Fibroblast of skin of back (primary cell): ENCODE measurements at regions not wholly inside any gene's neighbourhood (a gene's known extent, or its start where the extent isn't known, plus 50 kb on each side); places are given as distances from the start of the nearest gene placed in this dataset.

ENCODE experiments used
- DNase-seq: peaks from one replicate; pipeline ENCODE4 v3.0.0-alpha.2; 2013

DNA sequence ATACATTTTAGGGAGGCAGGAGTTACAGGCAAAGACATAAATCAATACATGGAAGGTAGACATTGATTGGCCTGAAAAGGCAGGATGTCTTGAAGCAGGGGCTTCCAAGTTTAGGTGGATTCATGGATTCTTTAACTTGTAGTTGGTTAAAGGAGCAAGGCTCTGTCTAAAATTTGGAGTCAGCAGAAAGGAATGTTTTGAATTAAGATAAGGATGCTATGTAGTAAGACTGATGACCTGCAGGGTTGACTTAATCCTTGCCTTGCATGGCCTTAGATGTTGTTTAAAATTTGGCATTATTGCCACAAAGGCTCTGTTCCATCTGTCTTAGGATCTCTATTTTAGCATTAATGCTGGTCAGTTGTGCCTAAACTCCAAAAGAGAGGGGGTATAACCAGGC is 171.3 kb downstream of the C5orf15 start:
- DNase-seq = peak; percentile 75

DNA sequence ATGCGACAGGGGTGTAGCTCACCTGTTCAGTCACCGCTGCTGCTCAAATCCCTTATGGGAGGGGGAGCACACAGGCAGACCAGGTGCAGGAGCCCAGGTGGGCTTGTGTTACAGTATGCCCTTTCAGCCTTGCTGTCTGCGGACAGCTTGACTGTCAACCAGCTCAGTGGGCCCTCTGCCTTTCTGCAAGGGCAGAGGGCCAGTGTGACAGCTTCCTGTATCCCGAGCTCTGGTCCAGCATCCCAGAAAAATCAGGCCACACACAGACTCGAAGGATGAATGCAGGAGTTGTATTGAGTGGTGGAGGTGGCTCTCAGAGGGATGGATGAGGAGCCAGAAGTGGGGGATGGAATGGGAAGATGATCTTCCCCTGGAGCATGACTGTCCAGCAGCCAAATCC is 172.2 kb downstream of the C5orf15 start:
- no peak for DNase-seq

DNA sequence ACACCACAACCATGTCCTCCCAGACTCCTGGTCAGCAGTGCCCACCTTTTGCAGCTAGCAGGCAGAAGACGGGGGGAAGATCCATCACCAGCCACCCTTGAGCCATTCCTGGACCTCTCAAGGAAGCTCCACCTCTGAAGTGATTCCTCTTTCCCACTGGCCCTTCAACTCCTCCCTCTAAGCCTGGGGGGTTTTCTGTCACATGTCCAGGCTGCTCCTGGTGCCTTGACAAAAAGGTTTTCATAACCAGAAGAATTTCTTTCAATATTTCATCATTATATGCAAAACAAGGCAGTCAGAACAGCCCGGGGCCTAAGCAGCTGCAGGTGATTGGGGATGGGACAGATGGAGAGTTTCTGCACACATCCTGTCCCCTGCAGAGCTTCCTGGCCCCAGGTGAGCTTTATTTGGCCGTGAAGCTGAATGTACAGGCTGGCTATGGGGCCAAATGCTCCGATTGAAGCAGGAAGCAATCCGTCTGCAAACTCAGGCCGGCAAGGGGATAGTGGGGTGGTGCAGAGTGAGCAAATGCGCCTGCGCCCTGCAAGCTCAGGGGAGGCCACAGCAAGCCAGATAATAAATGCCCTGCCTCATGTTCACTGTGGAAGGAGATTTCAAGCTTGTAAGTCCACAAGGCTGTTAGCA is 173.5 kb downstream of the C5orf15 start:
- no peak for DNase-seq

DNA sequence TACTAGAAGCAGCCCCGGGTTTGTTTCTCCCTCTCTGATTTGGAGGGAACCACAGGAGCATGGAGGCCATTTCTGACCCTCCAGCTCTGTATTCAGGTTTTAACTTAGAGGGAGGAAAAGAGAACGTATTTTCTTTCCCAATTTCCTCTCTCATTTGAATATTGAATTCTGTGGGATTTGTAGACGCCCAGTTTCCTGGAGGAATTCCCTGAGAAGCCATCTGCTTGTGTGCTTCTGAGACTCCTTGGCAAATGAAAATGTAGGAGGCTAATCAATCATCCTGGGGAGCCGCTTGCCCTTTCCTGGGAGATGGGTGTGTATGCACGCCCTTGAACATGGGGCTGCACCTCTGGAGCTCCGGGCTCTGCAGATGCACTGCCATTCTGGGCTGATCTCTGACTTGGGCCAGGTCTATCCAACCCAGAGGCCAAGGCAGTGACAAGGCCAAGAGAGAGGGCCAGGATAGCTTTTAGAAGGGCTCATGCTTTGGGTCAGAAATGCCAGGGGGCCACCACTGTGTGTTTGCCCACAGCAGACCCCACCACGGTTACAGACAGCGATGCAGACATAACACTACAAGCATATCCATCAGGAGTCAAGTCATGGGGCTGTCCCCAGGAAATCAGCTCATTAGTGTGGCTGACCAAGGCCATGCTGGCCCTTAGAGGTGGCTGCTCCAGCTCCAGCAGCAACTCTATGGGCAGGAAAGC is 174.5 kb downstream of the C5orf15 start:
- DNase-seq = no peak

DNA sequence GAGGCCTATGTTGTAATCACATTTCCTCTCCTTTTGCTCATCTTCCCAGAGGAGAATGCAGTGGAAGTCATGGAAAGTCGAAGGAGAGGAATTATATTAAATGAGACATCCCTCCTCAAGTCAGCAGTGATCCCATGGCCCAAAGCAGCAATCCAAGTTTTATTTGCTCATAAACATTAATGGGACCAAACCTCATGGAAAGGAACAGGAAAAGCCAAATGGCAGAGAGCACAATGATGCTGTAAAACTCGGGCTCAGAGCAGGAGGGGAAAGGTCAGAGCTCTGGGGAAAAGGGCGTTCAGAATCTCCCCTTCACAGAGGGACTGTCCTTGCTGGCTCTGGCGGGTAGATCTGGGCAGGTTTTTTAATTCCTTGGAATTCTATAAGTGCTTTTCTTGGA is 175.8 kb downstream of the C5orf15 start:
- no peak for DNase-seq

DNA sequence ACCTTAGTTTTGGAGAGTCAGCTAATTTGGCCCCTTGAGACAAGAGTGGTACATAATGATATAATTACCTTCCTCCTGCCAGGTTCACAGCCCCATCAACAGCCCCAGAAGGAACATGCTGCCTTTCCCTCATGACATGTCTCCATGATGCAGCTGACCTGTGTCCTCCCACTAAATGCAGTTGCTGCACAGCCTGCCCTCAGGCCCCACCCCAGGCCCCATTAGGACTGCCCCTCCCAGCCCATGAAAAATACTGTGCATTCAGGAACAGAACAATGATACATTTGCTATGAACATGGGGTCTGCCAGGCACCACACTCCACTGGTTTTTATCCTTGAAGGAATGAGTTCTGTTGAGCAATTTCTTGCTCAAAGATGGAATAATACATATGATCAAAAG is 176.4 kb downstream of the C5orf15 start:
- DNase-seq = no peak

DNA sequence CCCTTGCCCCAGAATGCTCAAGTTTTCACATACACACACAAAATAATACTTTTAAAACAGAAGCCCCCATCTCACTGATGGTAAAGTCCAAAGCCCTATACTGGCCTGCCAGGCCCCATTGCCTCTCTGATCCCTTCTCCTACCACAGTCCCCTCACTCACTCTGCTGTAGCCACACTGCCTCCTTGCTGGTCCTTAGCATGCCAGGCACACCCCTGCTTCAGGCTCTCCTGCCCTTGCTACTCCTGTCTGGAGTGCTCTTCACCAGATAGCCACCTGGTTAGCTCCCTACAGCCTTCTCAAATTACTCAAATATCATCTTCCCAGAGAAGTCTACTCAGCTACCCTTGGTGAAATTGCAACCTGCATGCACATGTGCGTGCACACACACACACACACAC is 177.5 kb downstream of the C5orf15 start:
- DNase-seq = no peak

DNA sequence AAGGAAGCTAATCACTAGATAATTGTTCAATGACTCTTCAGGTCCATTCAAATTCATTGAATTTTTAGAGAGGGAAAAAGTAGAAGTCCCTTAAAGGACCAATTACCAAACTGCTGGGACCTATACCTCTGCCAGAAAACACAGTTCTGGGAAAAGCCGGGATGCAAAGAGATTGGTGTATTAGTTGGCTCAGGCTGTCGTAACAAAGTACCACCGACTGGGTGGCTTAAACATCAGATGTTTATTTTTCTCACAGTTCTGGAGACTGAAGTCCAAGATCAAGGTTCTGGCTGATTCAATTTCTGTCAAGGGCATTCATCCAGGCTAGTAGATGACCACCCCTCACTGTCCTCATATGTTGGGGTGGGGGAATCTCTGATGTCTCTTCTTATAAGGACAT is 177.1 kb upstream of the FSTL4 start:
- no peak for DNase-seq

DNA sequence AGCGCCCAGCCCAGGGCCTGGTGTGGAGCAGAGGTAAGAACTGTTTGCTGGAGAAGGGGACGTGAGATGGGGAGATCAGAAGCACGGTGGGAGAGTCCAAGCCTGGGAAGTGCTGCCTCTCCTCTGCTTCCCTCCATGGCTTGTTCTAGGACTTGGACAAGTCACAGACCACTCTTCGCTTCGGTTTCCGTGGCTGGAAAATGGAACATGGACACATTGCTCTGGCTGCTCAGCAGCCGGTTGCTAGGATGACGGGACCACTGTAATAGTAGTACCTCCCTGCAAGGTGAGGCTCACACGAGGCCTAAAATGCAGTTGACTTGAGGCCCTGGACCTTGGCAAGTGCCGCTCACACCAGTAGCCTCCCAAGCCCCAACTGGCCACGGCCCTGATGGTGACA is 175.8 kb upstream of the FSTL4 start:
- no peak for DNase-seq

DNA sequence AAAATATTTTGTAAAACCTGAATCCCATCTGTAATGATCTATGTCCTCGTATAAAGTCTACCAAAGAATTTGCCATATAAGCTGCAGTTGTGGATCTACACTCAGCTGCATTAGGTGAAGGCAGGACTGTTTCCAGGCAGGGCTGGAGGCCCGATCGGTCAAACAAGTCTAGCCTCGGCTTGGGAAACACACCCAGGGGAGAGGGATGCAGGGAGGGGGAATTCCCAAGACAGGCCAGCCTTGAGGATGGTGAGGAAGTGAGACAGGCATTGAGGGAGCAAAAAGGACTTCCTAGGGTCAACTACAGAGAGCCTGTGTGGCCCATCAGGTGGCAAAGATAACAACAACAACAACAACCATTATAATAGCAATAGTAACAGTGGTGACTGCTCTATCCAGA is 174.1 kb upstream of the FSTL4 start:
- DNase-seq = no peak

DNA sequence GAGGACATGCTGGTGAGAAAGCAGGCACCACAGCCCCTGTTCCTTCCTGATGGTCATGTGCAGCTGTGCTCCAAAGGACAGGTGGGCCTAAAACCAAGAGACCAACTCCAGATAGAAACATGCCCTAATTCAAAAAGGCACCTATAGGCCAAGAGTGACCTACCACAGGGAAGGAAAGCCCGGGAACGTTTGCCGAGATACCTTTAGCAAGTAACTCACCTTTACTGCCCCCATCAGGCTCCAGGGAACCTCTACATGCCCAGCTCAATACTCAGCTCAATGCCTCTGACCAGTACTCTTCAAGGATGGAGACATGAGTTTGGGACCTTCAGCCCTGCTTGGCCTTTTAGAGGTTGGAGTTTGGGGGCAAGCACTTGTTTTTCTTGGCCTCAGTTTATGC is 172.8 kb upstream of the FSTL4 start:
- no peak for DNase-seq

DNA sequence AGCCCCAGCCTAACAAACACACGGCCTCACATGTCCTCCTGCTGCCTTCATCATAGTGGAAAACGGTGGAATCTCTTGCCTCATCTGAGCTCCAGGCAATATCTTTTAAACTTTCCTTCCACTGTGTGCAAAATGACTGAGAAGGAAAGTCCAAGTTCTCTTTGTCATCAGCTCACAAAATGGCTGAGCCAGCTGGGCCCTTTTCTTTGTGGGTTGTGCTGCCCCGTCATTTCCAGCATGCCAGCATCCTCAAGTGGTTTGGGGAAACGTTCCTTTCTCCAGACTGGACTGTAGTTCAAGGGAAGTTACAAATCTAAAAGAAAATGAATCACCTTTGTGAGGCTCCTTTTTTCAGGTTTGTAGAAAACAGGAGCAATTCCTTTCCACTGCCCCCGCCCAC is 171.1 kb upstream of the FSTL4 start:
- DNase-seq = no peak

DNA sequence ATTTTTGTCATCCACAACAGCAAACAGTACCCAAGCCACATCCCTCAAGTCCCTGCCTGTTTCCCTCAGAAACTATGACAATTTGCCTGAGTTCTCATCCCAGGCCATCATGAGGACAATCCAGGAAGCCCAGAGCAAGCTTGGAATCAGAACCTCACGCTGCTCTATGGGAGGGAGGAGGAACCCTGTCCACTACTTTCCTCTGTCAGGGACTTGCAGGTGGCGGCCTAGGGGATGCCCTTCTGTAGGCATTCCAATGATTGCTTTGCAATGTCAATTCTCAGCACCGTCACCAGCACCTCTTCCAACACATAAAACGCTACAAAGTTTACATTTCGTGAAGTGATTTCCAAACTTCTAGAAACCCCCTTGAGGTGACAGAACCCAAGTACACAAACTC is 170.4 kb upstream of the FSTL4 start:
- no peak for DNase-seq

DNA sequence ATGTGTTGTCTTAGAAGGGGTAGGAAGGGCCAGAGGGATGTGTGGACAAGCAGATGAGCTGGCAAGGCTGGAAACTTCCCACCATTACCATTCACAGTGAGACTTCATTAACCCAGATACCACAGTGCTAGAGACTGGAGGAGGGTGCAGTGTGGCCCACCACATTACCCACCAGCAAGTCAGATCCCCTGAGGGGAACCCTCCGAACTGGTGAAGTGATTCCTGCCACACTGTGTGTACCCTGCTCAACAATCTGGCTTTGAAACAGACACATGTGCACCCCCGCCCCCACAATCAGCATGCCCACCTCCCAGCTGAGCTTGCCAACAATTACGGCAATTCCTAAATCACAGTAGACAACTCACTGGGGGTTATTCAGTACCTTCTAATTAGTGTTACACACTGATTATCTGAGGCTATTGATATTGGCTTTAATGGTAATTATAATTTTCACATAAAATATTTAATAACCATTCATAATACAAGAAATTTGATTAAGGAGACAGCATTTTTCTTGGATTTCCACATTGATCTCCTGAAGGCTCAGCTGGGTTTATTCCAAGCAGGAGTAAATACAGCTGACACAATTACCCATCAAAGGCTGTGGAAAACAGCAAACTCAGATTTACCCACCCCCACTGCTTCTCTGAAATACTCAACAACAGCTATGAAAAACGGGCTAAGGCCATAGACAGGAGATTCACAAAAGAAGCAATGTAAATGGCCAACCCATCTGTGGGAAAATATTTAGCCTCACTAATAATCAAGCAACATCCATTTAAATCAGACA is 169.3 kb upstream of the FSTL4 start:
- DNase-seq = no peak

DNA sequence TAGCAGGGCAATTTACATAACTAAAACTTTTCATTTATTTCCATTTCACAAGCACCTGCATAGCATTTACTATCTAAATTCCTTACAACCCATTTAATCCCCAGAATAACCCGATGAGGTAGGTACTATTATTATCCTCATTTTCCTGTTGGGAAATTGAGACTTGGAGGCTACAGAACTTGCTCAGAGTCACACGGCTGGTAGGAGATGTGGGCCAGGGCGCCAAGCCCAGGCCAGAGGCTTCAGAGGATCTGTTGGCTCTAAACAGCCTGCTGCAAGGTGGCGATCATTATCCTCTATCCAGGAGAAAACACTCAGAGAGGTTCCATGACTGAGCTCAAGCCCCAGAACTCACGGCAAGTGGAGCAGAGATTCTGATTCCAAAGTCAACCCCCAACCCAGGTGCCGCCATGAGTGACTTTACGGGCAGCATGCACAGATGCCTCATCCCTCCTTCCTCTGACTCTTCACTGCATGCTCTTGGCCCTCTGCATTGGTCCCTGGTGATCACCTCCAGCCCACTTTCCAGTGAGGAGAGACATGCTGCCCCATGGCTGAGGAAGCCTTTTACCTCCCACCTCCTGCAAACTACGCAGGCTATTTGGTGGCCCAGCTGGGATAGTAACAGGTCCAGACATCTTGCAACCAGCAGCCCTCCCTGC is 168.4 kb upstream of the FSTL4 start:
- DNase-seq = no peak

DNA sequence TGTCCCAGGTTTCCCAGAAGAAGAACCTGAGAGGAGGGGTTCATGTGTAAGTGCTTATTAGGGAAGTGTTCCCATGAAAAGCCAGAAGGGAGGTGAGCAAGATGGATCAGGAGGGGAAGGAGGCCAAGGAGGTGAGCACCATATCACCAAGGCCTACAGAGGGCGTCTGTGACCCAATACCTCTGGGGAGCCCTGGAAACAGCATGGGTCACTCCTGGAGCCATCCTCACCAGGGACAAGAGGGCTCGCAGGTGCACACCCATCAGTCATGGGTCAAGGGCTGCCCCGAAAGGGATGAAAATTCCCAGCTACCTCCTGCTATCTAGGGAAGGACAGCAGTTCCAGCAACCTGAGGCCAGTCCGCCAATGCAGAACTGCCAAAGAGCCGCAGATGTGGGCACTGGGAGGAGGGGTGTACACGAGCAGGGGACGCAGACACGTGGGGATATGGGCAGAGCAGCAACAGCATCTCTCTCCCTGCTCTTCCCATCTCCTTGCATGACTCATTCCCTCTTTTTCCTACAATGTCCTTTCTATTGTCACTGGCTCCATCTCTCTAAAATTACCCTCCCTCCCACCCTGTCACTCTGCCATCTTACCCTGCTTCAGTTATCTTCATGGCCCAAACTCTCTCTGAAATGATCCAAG is 167.6 kb upstream of the FSTL4 start:
- DNase-seq = no peak

DNA sequence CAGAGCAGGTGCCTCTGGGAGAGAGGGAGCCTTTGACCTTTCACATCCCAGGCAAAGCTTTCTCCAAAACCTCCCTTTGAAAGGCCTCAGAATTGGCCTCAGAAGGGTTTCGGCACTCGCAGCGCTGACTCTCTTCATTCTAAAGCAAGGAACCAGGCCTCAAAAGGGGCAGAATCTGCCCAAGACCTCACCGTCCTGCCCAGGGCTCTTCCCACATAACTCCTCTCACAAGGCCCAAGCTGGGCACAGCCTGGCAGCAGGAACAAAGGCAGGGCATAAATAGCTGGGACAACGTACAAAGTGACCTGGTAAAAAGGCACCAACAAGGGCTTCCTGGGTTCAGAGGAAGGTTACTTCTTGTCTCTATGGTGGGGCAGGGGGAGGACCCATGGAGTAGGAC is 166.3 kb upstream of the FSTL4 start:
- DNase-seq = no peak

DNA sequence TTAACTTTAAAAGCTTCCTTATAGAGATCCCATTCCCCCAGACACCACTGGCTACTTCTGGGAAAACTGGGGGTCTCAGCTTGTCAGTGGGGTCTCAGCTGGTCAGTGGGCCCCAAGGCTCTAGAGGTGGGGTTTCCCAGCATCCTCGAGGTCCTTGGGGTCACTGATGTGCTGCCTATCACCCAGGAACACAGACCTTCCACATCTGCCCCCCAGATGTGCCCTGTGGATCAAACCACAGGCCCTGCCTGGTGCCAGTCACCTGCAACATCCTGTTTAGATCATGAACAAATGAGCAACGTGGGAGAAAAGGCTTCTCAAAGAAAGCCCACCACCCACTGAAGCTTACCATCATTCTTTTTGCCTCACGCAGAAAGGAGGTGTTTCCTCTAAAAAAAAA is 165.6 kb upstream of the FSTL4 start:
- DNase-seq = no peak

DNA sequence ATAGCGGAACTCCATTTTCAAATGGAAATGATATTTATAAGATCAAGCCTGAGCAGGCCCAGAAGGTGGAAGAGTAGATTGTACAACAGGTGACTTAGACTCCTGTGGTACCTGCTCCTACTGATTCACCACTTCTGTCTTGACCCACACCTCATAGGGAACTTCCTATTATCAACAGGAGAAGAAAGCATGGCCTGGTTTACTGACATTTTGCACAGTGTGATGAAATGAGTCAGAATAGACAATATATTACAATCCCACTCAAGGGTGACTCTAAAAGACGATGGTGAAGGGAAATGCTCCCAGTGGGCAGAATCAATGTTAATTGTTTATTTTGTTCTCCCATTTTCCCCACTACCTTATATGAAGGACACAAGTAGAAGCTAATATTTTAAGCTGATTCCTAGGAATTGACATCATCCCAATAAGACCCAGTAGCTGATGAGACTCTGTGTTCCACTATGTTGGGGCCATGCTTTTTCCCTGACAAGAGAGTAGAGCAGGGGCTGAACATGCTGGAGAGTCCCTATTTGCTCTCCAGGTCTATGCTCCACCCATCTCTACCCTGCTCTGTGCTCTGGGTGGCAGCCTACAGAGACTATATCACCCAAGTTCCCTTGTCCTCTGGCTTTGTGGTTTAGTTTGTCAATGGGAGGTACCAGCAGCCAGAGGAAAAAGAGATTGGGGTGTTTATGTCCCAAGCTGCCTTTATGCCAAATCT is 163.4 kb upstream of the FSTL4 start:
- no peak for DNase-seq

DNA sequence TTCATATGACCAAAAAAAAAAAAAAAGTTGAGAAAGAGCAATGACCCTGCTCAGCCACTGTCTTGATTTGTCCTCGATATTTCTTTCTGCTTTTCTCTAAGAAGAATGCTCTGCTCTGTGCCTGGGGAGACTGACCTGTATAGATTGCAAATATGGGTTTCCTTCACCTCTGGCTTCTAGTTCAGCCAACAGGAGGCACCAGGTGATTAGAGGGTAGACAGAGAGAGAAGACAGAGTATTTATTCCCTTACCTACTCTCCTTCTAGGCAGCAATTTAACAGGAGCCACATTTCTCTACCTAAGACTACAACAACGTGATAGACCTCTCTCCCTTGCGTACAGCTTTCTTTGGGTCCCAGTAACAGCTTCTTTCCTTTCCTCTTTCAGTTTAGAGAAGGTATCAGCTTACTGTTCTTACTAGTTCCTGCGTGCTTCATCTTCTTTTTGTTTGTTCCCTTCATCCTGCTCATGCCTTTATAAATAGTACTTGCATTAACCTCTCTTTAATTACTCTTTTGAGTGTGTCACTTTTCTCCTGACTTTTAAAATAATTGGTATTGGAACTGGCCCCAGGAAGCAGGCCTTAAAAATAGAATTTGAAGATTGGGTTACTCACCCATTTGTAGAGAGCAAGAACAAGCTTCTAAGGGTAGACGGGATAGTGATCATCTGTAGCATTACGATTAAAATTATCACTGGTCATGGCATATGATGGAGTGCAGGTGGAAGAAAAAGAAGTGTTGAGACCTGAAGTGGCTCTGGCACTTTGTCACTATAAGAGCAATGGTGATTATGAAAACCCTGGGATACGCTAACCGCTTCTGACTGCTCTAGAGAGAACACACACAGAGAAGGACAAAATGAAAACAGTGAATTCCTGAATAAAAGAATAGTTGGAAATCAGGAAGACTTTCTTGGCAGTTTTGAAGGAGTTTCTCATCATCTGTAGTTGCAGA is 161.2 kb upstream of the FSTL4 start:
- no peak for DNase-seq

DNA sequence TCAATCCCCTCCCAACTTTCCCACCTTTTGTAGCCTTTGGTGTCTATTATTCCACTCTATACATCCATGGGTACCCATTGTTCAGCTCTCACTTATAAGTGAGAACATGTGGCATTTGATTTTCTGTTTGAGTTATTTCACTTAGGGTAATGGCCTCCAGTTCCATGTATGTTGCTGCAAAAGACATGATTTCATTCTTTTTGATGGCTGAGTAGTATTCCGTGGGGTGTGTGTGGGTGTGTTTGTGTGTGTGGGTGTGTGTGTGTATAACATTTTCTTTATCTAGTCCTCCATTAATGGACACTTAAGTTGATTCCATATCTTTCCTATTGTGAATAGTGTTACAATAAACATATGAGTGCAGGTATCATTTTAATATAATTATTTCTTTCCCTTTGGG is 157.5 kb upstream of the FSTL4 start:
- no peak for DNase-seq
